DMS53 treated with DMSO at 0.1 percent for 48 hours (cell line): ENCODE measurements at regions not wholly inside any gene's neighbourhood (a gene's known extent, or its start where the extent isn't known, plus 50 kb on each side); places are given as distances from the start of the nearest gene placed in this dataset.
"Not testable (repeated sequence)": the region's sequence is repeated elsewhere in the genome, so short reads cannot be mapped to it uniquely, and the experiment has no call there.

Experiments
- DNase-seq: peaks from one replicate; lab custom pipeline; 2025; ENCODE audit not compliant: unreplicated experiment; lab: John Stamatoyannopoulos, UW

DNA sequence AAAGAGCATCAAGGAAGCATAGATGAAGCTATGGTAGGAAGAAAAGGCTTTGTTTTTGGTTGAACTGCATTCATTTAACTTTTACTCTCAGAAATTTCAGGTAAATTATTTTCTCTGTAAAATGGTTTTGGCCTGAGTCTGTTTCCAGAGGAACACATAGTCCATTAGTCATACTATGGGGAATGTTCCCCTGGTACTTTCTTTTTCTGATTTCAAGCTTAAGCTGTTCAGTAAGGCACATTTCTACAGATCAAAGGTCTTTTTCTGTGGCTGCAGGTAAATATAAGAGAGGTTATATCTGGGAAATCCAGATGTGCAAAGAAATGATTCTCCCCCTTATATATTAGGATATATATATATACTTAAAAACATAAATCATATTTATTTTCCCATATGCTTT lies 1744.4 kb upstream of the ADGRL3 start:
- DNase-seq = no peak

DNA sequence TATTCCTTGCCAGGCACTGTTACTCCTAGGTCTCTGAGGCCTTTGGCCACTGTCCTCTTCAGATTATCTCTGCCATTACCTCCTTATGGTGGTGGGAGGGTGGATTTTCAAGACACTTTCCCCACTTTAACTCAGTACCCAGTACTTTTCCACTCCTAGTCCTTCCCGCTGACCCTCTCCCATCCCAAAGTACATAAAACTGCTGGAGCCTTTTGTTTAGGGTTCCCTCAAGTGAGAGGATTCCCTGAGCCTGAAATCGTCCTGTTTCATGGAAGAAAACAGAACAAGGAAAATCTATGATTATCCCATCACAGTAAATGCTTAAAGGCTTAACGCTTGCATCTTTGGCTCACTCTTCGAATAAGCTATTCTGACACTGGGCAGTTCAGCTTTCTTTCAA lies 1742.5 kb upstream of the ADGRL3 start:
- no peak for DNase-seq

DNA sequence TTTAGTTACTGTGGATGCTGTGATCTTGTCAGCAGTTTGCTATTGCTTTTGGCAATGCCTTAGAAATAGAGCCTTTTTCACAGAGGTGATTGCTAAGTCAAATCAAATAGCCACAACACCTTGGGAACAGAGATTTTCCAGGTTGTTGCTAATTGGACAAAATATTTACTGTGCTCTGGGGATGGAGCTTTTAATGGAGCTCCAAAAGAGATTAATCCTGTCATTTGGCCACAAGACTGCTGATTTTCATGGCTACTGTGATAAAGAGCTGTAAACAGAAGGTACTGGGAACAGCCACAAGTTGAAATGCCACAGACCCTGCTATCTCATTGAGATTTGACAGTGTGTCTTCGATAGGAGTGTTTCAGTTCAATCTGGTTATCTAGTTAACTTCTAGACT lies 1715.2 kb upstream of the ADGRL3 start:
- DNase-seq = no peak

- DNase-seq = no peak
These were observed 1700.0 kb upstream of the ADGRL3 start for GRCh38 chr4:59500103-59500502.

- no peak for DNase-seq
These were observed 1696.4 kb upstream of the ADGRL3 start for GRCh38 chr4:59503731-59504130.

DNA sequence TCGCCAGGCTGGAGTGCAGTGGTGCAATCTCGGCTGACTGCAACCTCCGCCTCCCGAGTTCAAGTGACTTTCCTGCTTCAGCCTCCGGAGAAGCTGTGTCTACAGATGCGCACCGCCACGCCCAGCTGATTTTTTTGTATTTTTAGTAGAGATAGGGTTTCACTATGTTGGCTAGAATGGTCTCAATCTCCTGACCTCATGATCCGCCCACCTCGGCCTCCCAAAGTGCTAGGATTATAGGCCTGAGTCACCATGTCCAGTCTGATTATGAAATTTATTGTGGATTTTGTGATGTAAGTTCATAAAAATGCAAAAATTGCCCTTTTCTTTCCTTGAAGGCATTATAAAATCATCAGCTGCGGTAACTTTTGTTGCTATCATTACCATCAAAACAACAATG lies 1688.3 kb upstream of the ADGRL3 start:
- not testable (repeated sequence) for DNase-seq

GRCh38 chr4:59517007-59517406 lies 1683.1 kb upstream of the ADGRL3 start:
- no peak for DNase-seq

GRCh38 chr4:59518005-59518823 lies 1681.9 kb upstream of the ADGRL3 start:
- no peak for DNase-seq

DNA sequence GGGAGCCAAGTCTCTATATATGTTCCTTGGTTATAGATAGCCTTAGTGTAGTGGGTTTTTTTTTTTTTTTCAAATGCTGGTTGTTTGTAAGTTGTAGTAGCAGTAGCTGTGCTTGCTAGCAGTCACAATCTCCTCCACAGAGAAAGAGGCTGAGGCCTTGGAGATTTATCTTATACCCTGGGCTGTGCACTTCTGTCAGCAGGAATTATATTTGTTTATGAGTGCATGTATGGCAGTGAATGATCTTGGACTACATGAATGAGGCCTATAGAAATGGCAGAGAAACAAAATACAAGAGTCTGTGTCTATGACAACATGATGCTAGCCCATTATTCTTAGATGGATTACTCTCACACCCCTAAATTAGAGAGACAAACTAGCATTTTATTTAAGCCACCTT lies 1674.2 kb upstream of the ADGRL3 start:
- DNase-seq = no peak

GRCh38 chr4:59535541-59535940 lies 1664.6 kb upstream of the ADGRL3 start:
- no peak for DNase-seq

- no peak for DNase-seq
These were observed 1663.7 kb upstream of the ADGRL3 start for GRCh38 chr4:59536428-59536827.

GRCh38 chr4:59537246-59537886 lies 1662.8 kb upstream of the ADGRL3 start:
- DNase-seq = no peak

GRCh38 chr4:59539401-59539800 lies 1660.7 kb upstream of the ADGRL3 start:
- no peak for DNase-seq

GRCh38 chr4:59540311-59540710 lies 1659.8 kb upstream of the ADGRL3 start:
- no peak for DNase-seq

- DNase-seq = peak; percentile 49
These were observed 1646.9 kb upstream of the ADGRL3 start for GRCh38 chr4:59553063-59553720.

DNA sequence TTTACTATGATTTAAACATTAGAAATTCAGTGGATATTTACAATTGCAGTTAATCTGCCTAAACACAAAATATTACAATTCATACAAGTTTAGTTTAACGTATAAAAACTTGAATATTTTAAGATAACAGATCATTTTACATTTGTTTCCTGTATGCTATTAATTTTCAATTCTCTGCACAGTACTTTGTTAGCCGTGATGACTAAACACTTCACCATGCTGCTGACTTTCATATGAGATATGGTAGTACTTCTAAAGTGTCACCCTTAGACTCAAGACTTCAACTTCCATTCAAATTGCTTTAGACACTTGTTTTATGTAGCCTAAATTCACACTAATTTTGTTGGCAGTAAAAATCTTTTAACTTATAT lies 1646.4 kb upstream of the ADGRL3 start:
- peak; percentile 12 for DNase-seq

GRCh38 chr4:59556191-59556590 lies 1643.9 kb upstream of the ADGRL3 start:
- DNase-seq = not testable (repeated sequence)

- not testable (repeated sequence) for DNase-seq
These were observed 1639.9 kb upstream of the ADGRL3 start for GRCh38 chr4:59560141-59560648.

- no peak for DNase-seq
These were observed 1634.3 kb upstream of the ADGRL3 start for GRCh38 chr4:59565836-59566235.

DNA sequence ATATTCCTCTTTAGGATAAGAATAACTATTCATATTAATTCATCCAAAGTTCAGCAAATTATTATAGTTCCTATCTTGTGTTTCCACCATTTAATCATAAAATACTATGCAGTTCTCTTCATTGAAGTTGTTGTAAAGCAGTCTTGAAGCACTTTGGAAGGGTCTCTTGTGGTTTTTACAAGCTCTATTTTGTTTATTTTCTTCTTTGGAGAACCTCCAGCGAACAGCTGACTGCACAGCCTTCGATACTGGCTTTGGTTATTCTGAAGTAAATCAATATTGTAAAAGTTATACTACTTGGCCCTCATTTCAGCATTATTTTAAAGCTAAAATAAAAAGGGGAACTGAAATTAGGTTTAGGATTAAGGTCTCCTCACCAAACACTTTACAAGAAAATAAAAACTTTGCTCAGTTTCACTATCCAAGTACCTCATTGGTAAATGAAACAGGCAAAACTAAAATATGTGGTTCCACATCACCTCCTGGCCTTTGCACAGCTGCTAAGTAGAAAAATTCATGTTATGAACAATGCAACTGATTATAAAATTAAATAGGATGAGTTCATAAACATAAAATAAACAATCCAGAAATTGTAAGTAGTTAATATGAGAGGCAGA lies 1629.2 kb upstream of the ADGRL3 start:
- no peak for DNase-seq

- DNase-seq = peak; percentile 3
These were observed 1628.2 kb upstream of the ADGRL3 start for GRCh38 chr4:59571805-59572430.
